Esophagus squamous epithelium (tissue), 4 donors: ENCODE measurements at regions not wholly inside any gene's neighbourhood (a gene's known extent, or its start where the extent isn't known, plus 50 kb on each side); places are given as distances from the start of the nearest gene placed in this dataset.

Experiments used
- POLR2A ChIP-seq, 4 donors: fragments of 450-650 bp; IDR thresholded peaks; one replicate each; pipeline ENCODE4 v1.6.1; 2017; ENCODE audit warnings: antibody characterized with exemption in 4 of 4, mild to moderate bottlenecking in 4 of 4, moderate library complexity in 3 of 4
- TF ChIP-seq, protein P1 (sequence below), 6 experiments: fragments of 450-650 bp in 4 of 6; fragments of 200-600 bp in 2 of 6; sonication (generic) in 2 of 6; IDR thresholded peaks; one replicate each; pipeline ENCODE4 v1.5.1; 2016 to 2019; ENCODE audit warnings: antibody characterized with exemption in 6 of 6, mild to moderate bottlenecking in 4 of 6, moderate library complexity in 4 of 6

DNA sequence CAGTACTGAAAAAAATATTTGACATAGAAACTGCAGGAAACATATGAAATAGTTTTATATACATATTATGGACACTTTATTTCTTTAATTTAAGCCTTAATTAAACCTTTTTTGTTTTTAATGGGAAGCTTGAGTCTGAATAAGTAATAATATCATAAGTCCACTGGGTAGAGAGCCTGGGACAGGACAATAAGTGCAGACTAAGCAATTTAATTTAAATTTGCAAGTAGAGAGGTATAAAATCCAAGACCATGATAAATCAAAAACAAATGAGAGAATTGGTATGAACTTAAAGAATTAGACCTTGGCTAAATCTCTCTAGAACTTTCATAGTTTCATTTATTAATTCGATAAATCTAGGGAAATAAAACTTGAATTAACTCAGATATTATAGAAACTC is 571.2 kb downstream of the ARAP2 start:
- TF ChIP-seq, protein P1, sequence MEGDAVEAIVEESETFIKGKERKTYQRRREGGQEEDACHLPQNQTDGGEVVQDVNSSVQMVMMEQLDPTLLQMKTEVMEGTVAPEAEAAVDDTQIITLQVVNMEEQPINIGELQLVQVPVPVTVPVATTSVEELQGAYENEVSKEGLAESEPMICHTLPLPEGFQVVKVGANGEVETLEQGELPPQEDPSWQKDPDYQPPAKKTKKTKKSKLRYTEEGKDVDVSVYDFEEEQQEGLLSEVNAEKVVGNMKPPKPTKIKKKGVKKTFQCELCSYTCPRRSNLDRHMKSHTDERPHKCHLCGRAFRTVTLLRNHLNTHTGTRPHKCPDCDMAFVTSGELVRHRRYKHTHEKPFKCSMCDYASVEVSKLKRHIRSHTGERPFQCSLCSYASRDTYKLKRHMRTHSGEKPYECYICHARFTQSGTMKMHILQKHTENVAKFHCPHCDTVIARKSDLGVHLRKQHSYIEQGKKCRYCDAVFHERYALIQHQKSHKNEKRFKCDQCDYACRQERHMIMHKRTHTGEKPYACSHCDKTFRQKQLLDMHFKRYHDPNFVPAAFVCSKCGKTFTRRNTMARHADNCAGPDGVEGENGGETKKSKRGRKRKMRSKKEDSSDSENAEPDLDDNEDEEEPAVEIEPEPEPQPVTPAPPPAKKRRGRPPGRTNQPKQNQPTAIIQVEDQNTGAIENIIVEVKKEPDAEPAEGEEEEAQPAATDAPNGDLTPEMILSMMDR (IDR thresholded peaks at IDR 0.05): no peak
- TF ChIP-seq POLR2A (IDR thresholded peaks at IDR 0.05): no peak
